Heart left ventricle (tissue), 13 donors: ENCODE measurements at regions not wholly inside any gene's neighbourhood (a gene's known extent, or its start where the extent isn't known, plus 50 kb on each side); places are given as distances from the start of the nearest gene placed in this dataset.

Source experiments
- POLR2A ChIP-seq, 2 donors: fragments of 450-650 bp; IDR thresholded peaks; one replicate each; pipeline ENCODE4 v1.6.1; 2017; ENCODE audit warnings: antibody characterized with exemption in 2 of 2, mild to moderate bottlenecking in 2 of 2, moderate library complexity in 2 of 2
- TF ChIP-seq, protein P1 (sequence below), 12 donors: fragments of 200-600 bp; sonication (generic) in 4 of 12; IDR thresholded peaks; one replicate each; pipeline versions ENCODE4 v1.5.0 to v1.8.0; 2018 to 2022; ENCODE audit warnings: antibody characterized with exemption in 12 of 12, mild to moderate bottlenecking in 5 of 12
- donor health status: ischemic (EF 13 %, LVEDD 7.1; RV severe dilation, severe dysfunction).
- donor health status: DM: no; HTN: yes; CAD: no.
- donor health status: DM: no; HTN: no; CAD: no.
- donor health status: ischemic (EF 25% LVEDD 6.9; RV normal size, moderate dysfunction).
- donor health status: ischemic (EF 25% LVEDD 5.7; RV mildly dilated, moderate dysfunction).
- donor health status: ischemic (EF 35%, LVEDD 5.7; RV mildly dilated, moderate dysfunction).
- donor health status: nonischemic (EF 11% LVEDD 7.7; RV severe dilation, severe dysfunction).
- donor health status: DM: yes; HTN: yes; CAD: no.
- donor health status: PGD.
- donor health status: ischemic (EF 29% LVEDD 5.4; RV normal size, mild dysfunction).
- donor health status: nonischemic (EF 23%, LVEDD 6.1; RV moderate dilation, normal function).

- no peak for TF ChIP-seq POLR2A (IDR thresholded peaks at IDR 0.05)
- TF ChIP-seq, protein P1, sequence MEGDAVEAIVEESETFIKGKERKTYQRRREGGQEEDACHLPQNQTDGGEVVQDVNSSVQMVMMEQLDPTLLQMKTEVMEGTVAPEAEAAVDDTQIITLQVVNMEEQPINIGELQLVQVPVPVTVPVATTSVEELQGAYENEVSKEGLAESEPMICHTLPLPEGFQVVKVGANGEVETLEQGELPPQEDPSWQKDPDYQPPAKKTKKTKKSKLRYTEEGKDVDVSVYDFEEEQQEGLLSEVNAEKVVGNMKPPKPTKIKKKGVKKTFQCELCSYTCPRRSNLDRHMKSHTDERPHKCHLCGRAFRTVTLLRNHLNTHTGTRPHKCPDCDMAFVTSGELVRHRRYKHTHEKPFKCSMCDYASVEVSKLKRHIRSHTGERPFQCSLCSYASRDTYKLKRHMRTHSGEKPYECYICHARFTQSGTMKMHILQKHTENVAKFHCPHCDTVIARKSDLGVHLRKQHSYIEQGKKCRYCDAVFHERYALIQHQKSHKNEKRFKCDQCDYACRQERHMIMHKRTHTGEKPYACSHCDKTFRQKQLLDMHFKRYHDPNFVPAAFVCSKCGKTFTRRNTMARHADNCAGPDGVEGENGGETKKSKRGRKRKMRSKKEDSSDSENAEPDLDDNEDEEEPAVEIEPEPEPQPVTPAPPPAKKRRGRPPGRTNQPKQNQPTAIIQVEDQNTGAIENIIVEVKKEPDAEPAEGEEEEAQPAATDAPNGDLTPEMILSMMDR (IDR thresholded peaks at IDR 0.05), result no peak
Observed at GRCh38 chr12:13337791-13338190, 141.3 kb downstream of the EMP1 start.
